Tibial artery (tissue), 4 donors: ENCODE measurements at regions not wholly inside any gene's neighbourhood (a gene's known extent, or its start where the extent isn't known, plus 50 kb on each side); places are given as distances from the start of the nearest gene placed in this dataset.

Experiments
- DNase-seq, 2 donors: peaks; one replicate each; pipeline ENCODE4 v3.0.0-alpha.2; 2019
- H3K27ac ChIP-seq, 2 donors: fragments of 200-600 bp; sonication (generic) in 1 of 2; 1 replicate in 1 of 2; 2 replicates in 1 of 2; pipeline ENCODE4 v1.5.1; 2018 to 2019; ENCODE audit warnings: mild to moderate bottlenecking in 1 of 2
- H3K27me3 ChIP-seq, 2 donors: fragments of 200-600 bp; sonication (generic) in 1 of 2; one replicate each; pipeline versions ENCODE4 v1.5.1 to v1.6.0; 2016 to 2019
- H3K36me3 ChIP-seq, 3 donors: fragments of 200-600 bp; sonication (generic) in 2 of 3; one replicate each; pipeline ENCODE4 v1.5.1; 2016 to 2019; ENCODE audit warnings: mild to moderate bottlenecking in 2 of 3
- H3K4me1 ChIP-seq, 4 donors: fragments of 200-600 bp; sonication (generic) in 2 of 4; 1 replicate in 3 of 4; 2 replicates in 1 of 4; pipeline ENCODE4 v1.5.1; 2016 to 2019
- H3K4me3 ChIP-seq, 2 donors: fragments of 200-600 bp; sonication (generic) in 1 of 2; 1 replicate in 1 of 2; 2 replicates in 1 of 2; pipeline ENCODE4 v1.5.1; 2018 to 2019; ENCODE audit warnings: mild to moderate bottlenecking in 2 of 2
- H3K9me3 ChIP-seq, 3 donors: fragments of 200-600 bp; sonication (generic) in 1 of 3; one replicate each; pipeline ENCODE4 v1.5.1; 2016 to 2019
- CTCF ChIP-seq, 2 experiments: fragments of 200-600 bp in 1 of 2; fragments of 450-650 bp in 1 of 2; IDR thresholded peaks; one replicate each; pipeline ENCODE4 v1.5.1; 2017 to 2019; ENCODE audit warnings: antibody characterized with exemption in 2 of 2, mild to moderate bottlenecking in 1 of 2, moderate library complexity in 1 of 2
- intact Hi-C: fragments of 100-400 bp; cut with DNase I; formaldehyde crosslinking; loops from one replicate; pipeline ENCODE4 v1.15.0; 2023; ENCODE audit warnings: low total_unique reads

GRCh38 chr20:20821484-20822260, 109.2 kb upstream of the RALGAPA2 start:
- intact Hi-C loops, result no loop called here
- no peak overlapping the region for H3K27ac ChIP-seq
- TF ChIP-seq CTCF (IDR thresholded peaks at IDR 0.05), result no peak
- peaks cover 0 to 7% of the 10 kb centered on the region in 2 donors for H3K27me3 ChIP-seq
- H3K9me3 ChIP-seq, result no peaks in the 10 kb centered on the region
- H3K36me3 ChIP-seq, result no peaks in the 10 kb centered on the region
- H3K4me3 ChIP-seq, result no peak overlapping the region
- DNase-seq, result no peak
- peaks cover 0 to 4% (median 0%) of the 10 kb centered on the region in 4 donors for H3K4me1 ChIP-seq

GRCh38 chr20:20820785-20821483, 108.5 kb upstream of the RALGAPA2 start:
- no peak for TF ChIP-seq CTCF (IDR thresholded peaks at IDR 0.05)
- H3K9me3 ChIP-seq, result no peaks in the 10 kb centered on the region
- no peak overlapping the region for H3K27ac ChIP-seq
- no peaks in the 10 kb centered on the region for H3K36me3 ChIP-seq
- peaks cover 0 to 4% (median 0%) of the 10 kb centered on the region in 4 donors for H3K4me1 ChIP-seq
- peaks cover 0 to 7% of the 10 kb centered on the region in 2 donors for H3K27me3 ChIP-seq
- DNase-seq, result no peak
- no peak overlapping the region for H3K4me3 ChIP-seq
- intact Hi-C loops, result no loop called here

GRCh38 chr20:20820104-20820503, 107.7 kb upstream of the RALGAPA2 start:
- intact Hi-C loops, result no loop called here
- Histone ChIP-seq H3K4me1 (peaks cover 0 to 3% (median 0%) of the 10 kb centered on the region in 4 donors), H3K27ac (no peak overlapping the region), H3K27me3 (peaks cover 0 to 4% of the 10 kb centered on the region in 2 donors), H3K4me3 (no peak overlapping the region), H3K36me3 (no peaks in the 10 kb centered on the region), H3K9me3 (no peaks in the 10 kb centered on the region)
- DNase-seq, result no peak
- no peak for TF ChIP-seq CTCF (IDR thresholded peaks at IDR 0.05)

GRCh38 chr20:20816969-20817755, 104.7 kb upstream of the RALGAPA2 start:
- Histone ChIP-seq H3K27me3 (no peaks in the 10 kb centered on the region), H3K4me3 (no peak overlapping the region), H3K4me1 (no peaks in the 10 kb centered on the region), H3K9me3 (no peaks in the 10 kb centered on the region), H3K36me3 (no peaks in the 10 kb centered on the region), H3K27ac (no peak overlapping the region)
- intact Hi-C loops, result no loop called here
- TF ChIP-seq CTCF (IDR thresholded peaks at IDR 0.05), result no peak
- DNase-seq, result no peak

GRCh38 chr20:20815711-20816455, 103.4 kb upstream of the RALGAPA2 start:
- H3K4me3 ChIP-seq, result no peak overlapping the region
- DNase-seq, result no peak
- no peaks in the 10 kb centered on the region for H3K4me1 ChIP-seq
- intact Hi-C loops, result no loop called here
- H3K27ac ChIP-seq, result no peak overlapping the region
- no peaks in the 10 kb centered on the region for H3K27me3 ChIP-seq
- no peaks in the 10 kb centered on the region for H3K36me3 ChIP-seq
- H3K9me3 ChIP-seq, result no peaks in the 10 kb centered on the region
- TF ChIP-seq CTCF (IDR thresholded peaks at IDR 0.05), result no peak
